HepG2 (cell line): ENCODE measurements at regions not wholly inside any gene's neighbourhood (a gene's known extent, or its start where the extent isn't known, plus 50 kb on each side); places are given as distances from the start of the nearest gene placed in this dataset.

Experiments used
- ATAC-seq: fragments of 200-7000 bp; cut with Tn5 transposase; 3 replicates; pipeline ENCODE4 v1.9.1; 2020; ENCODE audit warnings: mild to moderate bottlenecking, moderate library complexity
- BruUV-seq: library from RNA; stranded (reverse); fragments of 400-500 nt; replicated peaks from 2 replicates; lab custom pipeline; 2021; lab: Mats Ljungman, UMichigan
- CTCF ChIA-PET: fragments of 300-600 bp; formaldehyde crosslinking; extraction: SDS; loops from one replicate; lab custom pipeline; 2021; ENCODE audit warnings: low total read pairs, inconsistent platforms, low intra/inter-chr PET ratio; lab: Yijun Ruan, JAX
- POLR2A ChIA-PET: fragments of 350-600 bp; sonication (Branson Sonifier 250); formaldehyde crosslinking; loops from one replicate; lab custom pipeline; 2020; ENCODE audit warnings: antibody characterized with exemption, inconsistent platforms; lab: Yijun Ruan, JAX
- DNase-seq: peaks from one replicate; pipeline ENCODE4 v3.0.0-alpha.2; 2015; ENCODE audit warnings: low spot score
- FAIRE-seq: peaks from 3 replicates; lab custom pipeline; 2011; peaks lifted over from hg19 to GRCh38; lab: Jason Lieb, UNC
- H2AFZ ChIP-seq: one replicate; pipeline ENCODE4 v1.6.1; 2011; ENCODE audit warnings: low read length, inconsistent platforms
- H3K27ac ChIP-seq: fragments of 300-600 bp; 3 replicates; pipeline ENCODE4 v1.8.0; 2011; ENCODE audit warnings: mixed run types, mild to moderate bottlenecking, mixed read lengths, low read length, inconsistent platforms; ENCODE audit not compliant: insufficient read depth; ENCODE audit errors: extremely low read length
- H3K27me3 ChIP-seq, 2 experiments: fragments of 200-600 bp in 1 of 2; 2 replicates in 1 of 2; 3 replicates in 1 of 2; pipeline versions ENCODE4 v1.6.0 to v1.8.0; 2011; ENCODE audit warnings: low read length in 2 of 2, mild to moderate bottlenecking in 2 of 2, moderate library complexity in 2 of 2, inconsistent platforms in 1 of 2; ENCODE audit not compliant: insufficient read depth in 2 of 2, control insufficient read depth in 1 of 2
- H3K36me3 ChIP-seq, 2 experiments: fragments of 200-600 bp in 1 of 2; replicated peaks in 1 of 2; 2 replicates in 1 of 2; 3 replicates in 1 of 2; pipeline versions ENCODE4 v1.5.1 to v1.8.0; 2011; ENCODE audit warnings: low read length in 2 of 2, inconsistent platforms in 1 of 2; ENCODE audit not compliant: insufficient read depth in 2 of 2, control insufficient read depth in 1 of 2
- H3K4me1 ChIP-seq: 2 replicates; pipeline ENCODE4 v1.5.1; 2012; ENCODE audit warnings: low read length, inconsistent platforms; ENCODE audit not compliant: insufficient read depth
- H3K4me2 ChIP-seq: 2 replicates; pipeline ENCODE4 v1.6.0; 2011; ENCODE audit warnings: low read depth, low read length, inconsistent platforms
- H3K4me3 ChIP-seq, 3 experiments: fragments of 200-600 bp in 1 of 3; sonication (generic), shearing (Covaris generic) in 1 of 3; replicated peaks in 1 of 3; 2 replicates each; pipeline ENCODE4 v1.5.1; 2011 to 2016; ENCODE audit warnings: low read length in 3 of 3, inconsistent platforms in 2 of 3, low read depth in 2 of 3, mild to moderate bottlenecking in 2 of 3, control low read depth in 1 of 3, mixed read lengths in 1 of 3; ENCODE audit not compliant: insufficient read depth in 1 of 3
- H3K79me2 ChIP-seq: one replicate; pipeline ENCODE4 v1.6.1; 2011; ENCODE audit warnings: low read length, inconsistent platforms; ENCODE audit not compliant: insufficient read depth
- H3K9ac ChIP-seq: 2 replicates; pipeline ENCODE4 v1.6.0; 2011; ENCODE audit warnings: mild to moderate bottlenecking, low read depth, low read length, inconsistent platforms; ENCODE audit not compliant: insufficient read depth
- H3K9me3 ChIP-seq: 2 replicates; pipeline ENCODE4 v1.5.1; 2012; ENCODE audit warnings: mild to moderate bottlenecking, low read length
- H4K20me1 ChIP-seq: 2 replicates; pipeline ENCODE4 v1.6.0; 2011; ENCODE audit warnings: inconsistent platforms, mild to moderate bottlenecking, low read length, moderate library complexity; ENCODE audit not compliant: insufficient read depth
- ADNP ChIP-seq: sonication (generic); formaldehyde crosslinking; IDR thresholded peaks from 2 replicates; pipeline ENCODE4 v1.4.0; 2020; ENCODE audit warnings: missing genetic modification reagents
- ATF7-NPFF ChIP-seq: sonication (generic); formaldehyde crosslinking; IDR thresholded peaks from 2 replicates; pipeline ENCODE4 v1.8.1; 2023; ENCODE audit warnings: mild to moderate bottlenecking, low read depth, missing genetic modification reagents, moderate library complexity
- CEBPB ChIP-seq: IDR thresholded peaks from 2 replicates; pipeline ENCODE4 v1.6.1; 2011; ENCODE audit warnings: low read depth, low read length, improper control_type of control experiment, borderline replicate concordance
- CHD4 ChIP-seq: fragments of 200-600 bp; sonication (generic); IDR thresholded peaks from 2 replicates; pipeline ENCODE4 v1.7.0; 2017; ENCODE audit warnings: mild to moderate bottlenecking, low read length, borderline replicate concordance
- CREB1 ChIP-seq, 2 experiments: fragments of 450-650 bp in 1 of 2; IDR thresholded peaks; 2 replicates each; pipeline ENCODE4 v1.6.1; 2016 to 2017; ENCODE audit warnings: control low read depth in 1 of 2, mild to moderate bottlenecking in 1 of 2, missing compliant biosample characterization in 1 of 2, missing genetic modification characterization in 1 of 2
- ELF1 ChIP-seq: sonication (generic); formaldehyde crosslinking; IDR thresholded peaks from 2 replicates; pipeline ENCODE4 v1.4.0; 2020; ENCODE audit warnings: missing genetic modification reagents
- FOXO1 ChIP-seq: sonication (generic); formaldehyde crosslinking; IDR thresholded peaks from 2 replicates; pipeline ENCODE4 v1.4.0; 2020; ENCODE audit warnings: missing genetic modification reagents
- HCFC1 ChIP-seq: fragments of 150-350 bp; IDR thresholded peaks from 2 replicates; pipeline ENCODE4 v1.6.1; 2014; ENCODE audit warnings: low read depth, low read length
- HOXA9 ChIP-seq: sonication (generic); formaldehyde crosslinking; IDR thresholded peaks from 2 replicates; pipeline ENCODE4 v1.8.1; 2022; ENCODE audit warnings: missing genetic modification reagents, mild to moderate bottlenecking, moderate library complexity, borderline replicate concordance
- MIXL1 ChIP-seq: IDR thresholded peaks from 2 replicates; pipeline ENCODE4 v1.6.1; 2016
- NAIF1 ChIP-seq: sonication (generic); formaldehyde crosslinking; IDR thresholded peaks from 2 replicates; pipeline ENCODE4 v1.5.0; 2020; ENCODE audit warnings: mild to moderate bottlenecking, missing genetic modification reagents, borderline replicate concordance
- PLSCR1 ChIP-seq: sonication (generic); formaldehyde crosslinking; IDR thresholded peaks from 2 replicates; pipeline ENCODE4 v1.5.0; 2020; ENCODE audit warnings: missing genetic modification reagents, mild to moderate bottlenecking, borderline replicate concordance
- PRMT3 ChIP-seq: sonication (generic); formaldehyde crosslinking; IDR thresholded peaks from 2 replicates; pipeline ENCODE4 v1.8.1; 2022; ENCODE audit warnings: low read depth, mild to moderate bottlenecking, moderate library complexity, missing genetic modification reagents, borderline replicate concordance
- SRSF1 ChIP-seq: fragments of 200-400 bp; formaldehyde crosslinking; optimal IDR thresholded peaks from 2 replicates; pipeline ENCODE3; 2017; ENCODE audit warnings: mild to moderate bottlenecking, low read depth, low read length, moderate library complexity
- TAF15 ChIP-seq: fragments of 200-400 bp; formaldehyde crosslinking; IDR thresholded peaks from one replicate; pipeline ENCODE4 v1.6.1; 2018; ENCODE audit warnings: mild to moderate bottlenecking, low read depth, low read length; ENCODE audit not compliant: poor library complexity, severe bottlenecking
- ZNF232 ChIP-seq: sonication (generic); formaldehyde crosslinking; IDR thresholded peaks from 2 replicates; pipeline ENCODE4 v1.4.0; 2020; ENCODE audit warnings: missing genetic modification reagents, borderline replicate concordance
- ZNF264 ChIP-seq: sonication (generic); formaldehyde crosslinking; IDR thresholded peaks from 2 replicates; pipeline ENCODE4 v1.4.0; 2020; ENCODE audit warnings: missing genetic modification reagents
- ZNF460 ChIP-seq: sonication (generic); formaldehyde crosslinking; IDR thresholded peaks from 2 replicates; pipeline ENCODE4 v1.5.1; 2020; ENCODE audit warnings: missing genetic modification reagents, mild to moderate bottlenecking, borderline replicate concordance
- ZSCAN29 ChIP-seq: sonication (generic); formaldehyde crosslinking; conservative IDR thresholded peaks from 2 replicates; pipeline ENCODE4 v1.4.0; 2020; ENCODE audit warnings: mild to moderate bottlenecking, missing genetic modification reagents
- in situ Hi-C: cut with HindIII; loops from 2 replicates; pipeline ENCODE4 v1.10.0; 2017; ENCODE audit warnings: low pct_unique_long_range_greater_than_20kb; ENCODE audit not compliant: extremely low pct_ligation_motif_present
- intact Hi-C: fragments of 100-400 bp; cut with micrococcal nuclease; formaldehyde crosslinking; loops from one replicate; pipeline ENCODE4 v1.10.0; 2022; ENCODE audit not compliant: unreplicated experiment

DNA sequence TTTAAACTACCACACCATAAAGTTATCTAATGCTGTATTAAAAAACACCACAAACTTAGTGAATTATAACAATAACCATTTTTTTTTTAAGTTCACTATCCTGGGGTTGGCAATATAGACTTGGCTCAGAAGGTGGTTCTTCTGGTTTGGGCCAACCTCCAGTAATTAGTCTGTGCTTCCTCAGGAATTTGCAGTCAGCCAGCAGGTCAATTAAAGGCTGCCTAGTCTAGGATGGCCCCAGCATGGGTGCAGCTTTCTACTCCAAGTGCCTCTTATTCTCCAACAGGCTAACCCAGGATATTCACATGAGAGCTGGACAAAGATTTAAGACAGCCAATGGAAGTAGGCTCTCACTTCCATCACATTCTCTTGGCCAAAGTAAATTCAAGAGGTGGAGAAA is 379.1 kb upstream of the FIGN start:
- H3K4me1 ChIP-seq = no peaks in the 10 kb centered on the region
- no peak overlapping the region for H3K27ac ChIP-seq
- FAIRE-seq (no peak), ATAC-seq (no peak), DNase-seq (no peak)
- BruUV-seq = no TSS peak
- POLR2A ChIA-PET = no interaction called here
- TF ChIP-seq CREB1 (IDR thresholded peaks at IDR 0.05) (no peak), CREB1 (CRISPR knock-in tag; IDR thresholded peaks at IDR 0.05) (no peak), ZNF460 (CRISPR knock-in tag) (no peak), TAF15 (no peak), FOXO1 (CRISPR knock-in tag) (no peak), SRSF1 (no peak), HOXA9 (CRISPR knock-in tag) (no peak), PRMT3 (CRISPR knock-in tag) (no peak), ZSCAN29 (CRISPR knock-in tag) (no peak), ADNP (CRISPR knock-in tag) (no peak), CHD4 (no peak), MIXL1 (CRISPR knock-in tag) (no peak), ATF7-NPFF (CRISPR knock-in tag) (no peak), PLSCR1 (CRISPR knock-in tag) (no peak), HCFC1 (no peak), ZNF264 (CRISPR knock-in tag) (no peak), ELF1 (CRISPR knock-in tag) (no peak), NAIF1 (no peak), CEBPB (no peak), ZNF232 (no peak)
- H3K9ac ChIP-seq = no peak overlapping the region
- H3K9me3 ChIP-seq = no peaks in the 10 kb centered on the region
- H3K36me3 ChIP-seq = no peaks in the 10 kb centered on the region
- no peak overlapping the region for H2AFZ ChIP-seq
- H3K4me2 ChIP-seq = no peak overlapping the region
- intact Hi-C loops (no loop called here), in situ Hi-C loops (no loop called here)
- H3K79me2 ChIP-seq = no peaks in the 10 kb centered on the region
- no peak overlapping the region for H3K4me3 ChIP-seq
- H3K27me3 ChIP-seq = no peaks in the 10 kb centered on the region
- CTCF ChIA-PET = no interaction called here
- H4K20me1 ChIP-seq = no peaks in the 10 kb centered on the region
